H1 (cell line): ENCODE measurements at regions not wholly inside any gene's neighbourhood (a gene's known extent, or its start where the extent isn't known, plus 50 kb on each side); places are given as distances from the start of the nearest gene placed in this dataset.

Source experiments
- CTCF ChIP-seq, 3 experiments: IDR thresholded peaks; 1 replicate in 2 of 3; 2 replicates in 1 of 3; pipeline versions ENCODE4 v1.5.1 to v1.6.1; 2011; ENCODE audit warnings: low read length in 3 of 3, mild to moderate bottlenecking in 3 of 3, inconsistent platforms in 2 of 3, low read depth in 1 of 3, moderate library complexity in 1 of 3; ENCODE audit not compliant: insufficient read depth in 1 of 3; ENCODE audit errors: control extremely low read depth in 1 of 3
- EGR1 ChIP-seq: IDR thresholded peaks from 2 replicates; pipeline ENCODE4 v1.6.1; 2011; ENCODE audit warnings: low read depth, low read length, borderline replicate concordance
- POLR2A ChIP-seq, 2 experiments: IDR thresholded peaks; 1 replicate in 1 of 2; 2 replicates in 1 of 2; pipeline ENCODE4 v1.6.1; 2011; ENCODE audit warnings: low read depth in 2 of 2, low read length in 2 of 2, mild to moderate bottlenecking in 2 of 2; ENCODE audit errors: control extremely low read depth in 1 of 2
- POLR2AphosphoS5 ChIP-seq: IDR thresholded peaks from 2 replicates; pipeline ENCODE4 v1.6.1; 2011; ENCODE audit warnings: low read depth, low read length
- RBBP5 ChIP-seq: IDR thresholded peaks from 2 replicates; pipeline ENCODE4 v1.7.1; 2012; ENCODE audit warnings: low read depth, mild to moderate bottlenecking, inconsistent platforms, low read length, moderate library complexity, borderline replicate concordance
- RFX5 ChIP-seq: IDR thresholded peaks from 2 replicates; pipeline ENCODE4 v1.6.1; 2011; ENCODE audit warnings: low read depth, low read length, improper control_type of control experiment, borderline replicate concordance
- RXRA ChIP-seq: IDR thresholded peaks from 2 replicates; pipeline ENCODE4 v1.6.1; 2011; ENCODE audit warnings: low read depth, mild to moderate bottlenecking, low read length, moderate library complexity; ENCODE audit not compliant: insufficient read depth
- TAF1 ChIP-seq: IDR thresholded peaks from 2 replicates; pipeline ENCODE4 v1.6.1; 2011; ENCODE audit warnings: mild to moderate bottlenecking, low read depth, low read length

- no peak for TF ChIP-seq RBBP5
- TF ChIP-seq POLR2AphosphoS5 = no peak
- TF ChIP-seq TAF1 = no peak
- no peak for TF ChIP-seq POLR2A (IDR thresholded peaks at IDR 0.05; ENCODE audit: control extremely low read depth in 1 of 2, low read depth in 2 of 2, low read length in 2 of 2)
- TF ChIP-seq EGR1 = no peak
- no peak for TF ChIP-seq CTCF (IDR thresholded peaks at IDR 0.05; ENCODE audit: control extremely low read depth in 1 of 3, insufficient read depth in 1 of 3, low read depth in 1 of 3, low read length in 3 of 3)
- no peak for TF ChIP-seq RFX5
- TF ChIP-seq RXRA = no peak
These were observed 224.7 kb downstream of the BRD1 start for GRCh38 chr22:49603016-49603415.
